Renal cortical epithelial cell (primary cell): ENCODE measurements at regions not wholly inside any gene's neighbourhood (a gene's known extent, or its start where the extent isn't known, plus 50 kb on each side); places are given as distances from the start of the nearest gene placed in this dataset.

Experiments
- DNase-seq: peaks from one replicate; pipeline ENCODE4 v3.0.0-alpha.2; 2011; ENCODE audit warnings: low read depth

- no peak for DNase-seq
Observed at GRCh38 chr19:29292562-29292961, 79.6 kb upstream of the UQCRFS1 start.

- no peak for DNase-seq
Observed at GRCh38 chr19:29293292-29293691, 80.3 kb upstream of the UQCRFS1 start.

- DNase-seq, result no peak
Observed at GRCh38 chr19:29293736-29294342, 80.9 kb upstream of the UQCRFS1 start.

GRCh38 chr19:29294343-29294811 lies 81.4 kb upstream of the UQCRFS1 start:
- no peak for DNase-seq

GRCh38 chr19:29295285-29295684 lies 82.3 kb upstream of the UQCRFS1 start:
- no peak for DNase-seq

GRCh38 chr19:29297381-29297780 lies 84.4 kb upstream of the UQCRFS1 start:
- DNase-seq, result no peak

- no peak for DNase-seq
Observed at GRCh38 chr19:29299416-29300380, 86.7 kb upstream of the UQCRFS1 start.

GRCh38 chr19:29302002-29302928 lies 89.3 kb upstream of the UQCRFS1 start:
- DNase-seq, result no peak

GRCh38 chr19:29303069-29303718 lies 90.2 kb upstream of the UQCRFS1 start:
- no peak for DNase-seq

GRCh38 chr19:29303719-29304090 lies 90.8 kb upstream of the UQCRFS1 start:
- DNase-seq, result no peak

- no peak for DNase-seq
Observed at GRCh38 chr19:29305268-29305667, 92.3 kb upstream of the UQCRFS1 start.

- DNase-seq, result no peak
Observed at GRCh38 chr19:29308977-29309590, 96.1 kb upstream of the UQCRFS1 start.

GRCh38 chr19:29309637-29310036 lies 96.7 kb upstream of the UQCRFS1 start:
- no peak for DNase-seq

GRCh38 chr19:29311191-29311790 lies 98.3 kb upstream of the UQCRFS1 start:
- no peak for DNase-seq

- DNase-seq, result no peak
Observed at GRCh38 chr19:29315556-29316190, 102.7 kb upstream of the UQCRFS1 start.

GRCh38 chr19:29318581-29318980 lies 105.6 kb upstream of the UQCRFS1 start:
- no peak for DNase-seq

GRCh38 chr19:29320086-29320485 lies 107.1 kb upstream of the UQCRFS1 start:
- no peak for DNase-seq

- no peak for DNase-seq
Observed at GRCh38 chr19:29320618-29321017, 107.7 kb upstream of the UQCRFS1 start.

- no peak for DNase-seq
Observed at GRCh38 chr19:29321116-29321515, 108.2 kb upstream of the UQCRFS1 start.

GRCh38 chr19:29323021-29323430 lies 110.1 kb upstream of the UQCRFS1 start:
- DNase-seq, result no peak
